Loucy (cell line): ENCODE measurements at regions not wholly inside any gene's neighbourhood (a gene's known extent, or its start where the extent isn't known, plus 50 kb on each side); places are given as distances from the start of the nearest gene placed in this dataset.
"Not testable (repeated sequence)": the region's sequence is repeated elsewhere in the genome, so short reads cannot be mapped to it uniquely, and the experiment has no call there.

ENCODE experiments used
- H2AFZ ChIP-seq: fragments of 200-600 bp; sonication (generic); 2 replicates; pipeline ENCODE4 v1.6.0; 2016; ENCODE audit warnings: antibody characterized with exemption, mild to moderate bottlenecking, low read length, moderate library complexity
- H3F3A ChIP-seq: fragments of 200-600 bp; 2 replicates; pipeline ENCODE4 v1.6.0; 2016; ENCODE audit warnings: antibody characterized with exemption, low read depth, mild to moderate bottlenecking
- H3K27me3 ChIP-seq: fragments of 200-600 bp; sonication (generic); 2 replicates; pipeline ENCODE4 v1.6.1; 2014; ENCODE audit warnings: low read length, mild to moderate bottlenecking; ENCODE audit not compliant: insufficient read depth, poor library complexity, severe bottlenecking
- H3K36me3 ChIP-seq: fragments of 200-600 bp; sonication (generic); 2 replicates; pipeline ENCODE4 v1.6.1; 2016; ENCODE audit warnings: low read length; ENCODE audit not compliant: insufficient read depth
- H3K4me1 ChIP-seq: fragments of 200-600 bp; sonication (generic); 2 replicates; pipeline ENCODE4 v1.5.1; 2014; ENCODE audit warnings: low read length, mild to moderate bottlenecking; ENCODE audit not compliant: insufficient read depth, poor library complexity, severe bottlenecking
- H3K4me2 ChIP-seq: fragments of 200-600 bp; sonication (generic); 2 replicates; pipeline ENCODE4 v1.6.0; 2014; ENCODE audit warnings: antibody characterized with exemption, low read length, low read depth, mild to moderate bottlenecking; ENCODE audit not compliant: poor library complexity, severe bottlenecking
- H3K4me3 ChIP-seq: fragments of 200-600 bp; sonication (generic); 2 replicates; pipeline ENCODE4 v1.5.1; 2014; ENCODE audit warnings: low read length, mild to moderate bottlenecking, mixed read lengths; ENCODE audit not compliant: poor library complexity, severe bottlenecking
- H3K79me2 ChIP-seq: fragments of 200-600 bp; sonication (generic); 2 replicates; pipeline ENCODE4 v1.6.1; 2014; ENCODE audit warnings: low read length; ENCODE audit not compliant: insufficient read depth
- H3K9ac ChIP-seq: fragments of 200-600 bp; sonication (generic); 2 replicates; pipeline ENCODE4 v1.6.0; 2014; ENCODE audit warnings: mild to moderate bottlenecking, low read depth, low read length, moderate library complexity; ENCODE audit not compliant: poor library complexity, severe bottlenecking
- H3K9me2 ChIP-seq: fragments of 200-600 bp; sonication (generic); replicated peaks from 2 replicates; pipeline ENCODE4 v1.6.1; 2016; ENCODE audit warnings: low read depth, low read length, mixed read lengths
- H3K9me3 ChIP-seq: fragments of 200-600 bp; sonication (generic); 2 replicates; pipeline ENCODE4 v1.6.1; 2014; ENCODE audit warnings: mild to moderate bottlenecking, antibody characterized with exemption, low read length, low read depth; ENCODE audit not compliant: insufficient read depth
- H4K20me1 ChIP-seq: fragments of 200-600 bp; sonication (generic); 2 replicates; pipeline ENCODE4 v1.6.0; 2014; ENCODE audit warnings: antibody characterized with exemption, low read length, mild to moderate bottlenecking; ENCODE audit not compliant: insufficient read depth, poor library complexity, severe bottlenecking
- CTCF ChIP-seq: fragments of 200-600 bp; sonication (generic); conservative IDR thresholded peaks from 2 replicates; pipeline ENCODE4 v1.5.1; 2014; ENCODE audit warnings: mild to moderate bottlenecking, antibody characterized with exemption, low read length
- EZH2phosphoT487 ChIP-seq: fragments of 200-600 bp; IDR thresholded peaks from 2 replicates; pipeline ENCODE4 v1.6.1; 2018; ENCODE audit warnings: antibody characterized with exemption, mild to moderate bottlenecking, moderate library complexity, borderline replicate concordance

GRCh38 chr3:82558081-82558480, 796.6 kb upstream of the GBE1 start:
- no peaks in the 10 kb centered on the region for H3K4me1 ChIP-seq
- no peak overlapping the region for H3K4me3 ChIP-seq
- H3K27me3 ChIP-seq, result no peaks in the 10 kb centered on the region
- no peaks in the 10 kb centered on the region for H3K79me2 ChIP-seq
- no peaks in the 10 kb centered on the region for H3K9me2 ChIP-seq
- TF ChIP-seq EZH2phosphoT487 (no peak), CTCF (no peak)
- no peak overlapping the region for H2AFZ ChIP-seq
- no peaks in the 10 kb centered on the region for H3F3A ChIP-seq
- no peaks in the 10 kb centered on the region for H3K36me3 ChIP-seq
- H4K20me1 ChIP-seq, result no peaks in the 10 kb centered on the region
- H3K4me2 ChIP-seq, result no peak overlapping the region
- no peak overlapping the region for H3K9ac ChIP-seq
- H3K9me3 ChIP-seq, result no peaks in the 10 kb centered on the region

- Histone ChIP-seq H3K9me2 (no peaks in the 10 kb centered on the region), H3K4me3 (no peak overlapping the region), H3K36me3 (no peaks in the 10 kb centered on the region), H2AFZ (no peak overlapping the region), H3K79me2 (no peaks in the 10 kb centered on the region), H3F3A (no peaks in the 10 kb centered on the region), H3K9ac (no peak overlapping the region), H3K27me3 (no peaks in the 10 kb centered on the region), H3K4me2 (no peak overlapping the region), H4K20me1 (no peaks in the 10 kb centered on the region), H3K4me1 (no peaks in the 10 kb centered on the region), H3K9me3 (no peaks in the 10 kb centered on the region)
- no peak for TF ChIP-seq EZH2phosphoT487
- no peak for TF ChIP-seq CTCF
Measured at GRCh38 chr3:82556113-82556512, 794.7 kb upstream of the GBE1 start.

GRCh38 chr3:82542556-82542955, 781.1 kb upstream of the GBE1 start:
- H3K4me1 ChIP-seq, H3K27me3 ChIP-seq, H3K9ac ChIP-seq, H3K4me2 ChIP-seq, H3F3A ChIP-seq, H3K79me2 ChIP-seq, H3K4me3 ChIP-seq, H4K20me1 ChIP-seq, H3K36me3 ChIP-seq, H3K9me3 ChIP-seq, H2AFZ ChIP-seq, H3K9me2 ChIP-seq: not testable (repeated sequence)

GRCh38 chr3:82521657-82522056, 760.2 kb upstream of the GBE1 start:
- H3F3A ChIP-seq, result no peaks in the 10 kb centered on the region
- no peaks in the 10 kb centered on the region for H3K79me2 ChIP-seq
- no peaks in the 10 kb centered on the region for H4K20me1 ChIP-seq
- no peak for TF ChIP-seq EZH2phosphoT487
- TF ChIP-seq CTCF, result no peak
- H2AFZ ChIP-seq, result no peak overlapping the region
- no peaks in the 10 kb centered on the region for H3K27me3 ChIP-seq
- no peak overlapping the region for H3K4me2 ChIP-seq
- no peaks in the 10 kb centered on the region for H3K4me1 ChIP-seq
- no peaks in the 10 kb centered on the region for H3K36me3 ChIP-seq
- H3K9me3 ChIP-seq, result no peaks in the 10 kb centered on the region
- no peaks in the 10 kb centered on the region for H3K9me2 ChIP-seq
- H3K4me3 ChIP-seq, result no peak overlapping the region
- no peak overlapping the region for H3K9ac ChIP-seq
